SK-N-SH (cell line): ENCODE measurements at regions not wholly inside any gene's neighbourhood (a gene's known extent, or its start where the extent isn't known, plus 50 kb on each side); places are given as distances from the start of the nearest gene placed in this dataset.

Source experiments
- CTCF ChIA-PET: fragments of 300-600, 350-600 bp; formaldehyde crosslinking; extraction: SDS; loops from one replicate; lab custom pipeline; 2021; lab: Yijun Ruan, JAX
- POLR2A ChIA-PET: fragments of 350-600 bp; sonication (Branson Sonifier 250); formaldehyde crosslinking; extraction: SDS; loops from one replicate; lab custom pipeline; 2020; ENCODE audit warnings: antibody characterized with exemption, inconsistent platforms; lab: Yijun Ruan, JAX
- DNase-seq: peaks from one replicate; pipeline ENCODE4 v3.0.0; 2012
- H2AFZ ChIP-seq: fragments of 200-600 bp; sonication (generic); 2 replicates; pipeline ENCODE4 v1.8.1; 2016; ENCODE audit warnings: antibody characterized with exemption, mild to moderate bottlenecking, low read depth
- H3F3A ChIP-seq: fragments of 200-600 bp; sonication (generic); replicated peaks from 2 replicates; pipeline ENCODE3; 2016; ENCODE audit warnings: antibody characterized with exemption, mild to moderate bottlenecking; ENCODE audit not compliant: insufficient read depth
- H3K27ac ChIP-seq, 2 experiments: fragments of 200-500 bp in 1 of 2; fragments of 200-600 bp in 1 of 2; sonication (Bioruptor generic) in 1 of 2; sonication (generic), shearing (Covaris generic) in 1 of 2; 2 replicates each; pipeline versions ENCODE4 v1.5.1 to v1.6.1; 2014 to 2016; ENCODE audit warnings: low read depth in 2 of 2, inconsistent platforms in 1 of 2, low read length in 1 of 2, mild to moderate bottlenecking in 1 of 2, mixed read lengths in 1 of 2
- H3K27me3 ChIP-seq: fragments of 200-600 bp; sonication (generic), shearing (Covaris generic); 2 replicates; pipeline ENCODE4 v1.6.1; 2016; ENCODE audit warnings: mixed run types; ENCODE audit not compliant: insufficient read depth
- H3K36me3 ChIP-seq, 2 experiments: fragments of 200-500 bp in 1 of 2; fragments of 200-600 bp in 1 of 2; sonication (Bioruptor generic) in 1 of 2; sonication (generic) in 1 of 2; replicated peaks in 1 of 2; 2 replicates each; pipeline versions ENCODE3 to v1.5.1; 2014 to 2016; ENCODE audit warnings: low read length in 1 of 2, mild to moderate bottlenecking in 1 of 2; ENCODE audit not compliant: insufficient read depth in 2 of 2, control insufficient read depth in 1 of 2
- H3K4me1 ChIP-seq, 2 experiments: fragments of 200-500 bp in 1 of 2; fragments of 200-600 bp in 1 of 2; sonication (Bioruptor generic) in 1 of 2; sonication (generic), shearing (Covaris generic) in 1 of 2; 2 replicates each; pipeline versions ENCODE4 v1.5.1 to v1.6.1; 2014 to 2016; ENCODE audit warnings: low read depth in 1 of 2, low read length in 1 of 2, mixed run types in 1 of 2; ENCODE audit not compliant: insufficient read depth in 2 of 2, control insufficient read depth in 1 of 2
- H3K4me2 ChIP-seq: fragments of 200-600 bp; sonication (generic), shearing (Covaris generic); 2 replicates; pipeline ENCODE4 v1.6.1; 2017; ENCODE audit warnings: mixed run types
- H3K4me3 ChIP-seq, 2 experiments: fragments of 200-500 bp in 1 of 2; fragments of 200-600 bp in 1 of 2; sonication (Bioruptor generic) in 1 of 2; sonication (generic), shearing (Covaris generic) in 1 of 2; 2 replicates each; pipeline versions ENCODE4 v1.5.1 to v1.8.1; 2014 to 2016; ENCODE audit warnings: low read depth in 2 of 2, inconsistent platforms in 1 of 2, low read length in 1 of 2, mild to moderate bottlenecking in 1 of 2, mixed read lengths in 1 of 2, moderate library complexity in 1 of 2
- H3K79me2 ChIP-seq: fragments of 200-600 bp; sonication (generic); 2 replicates; pipeline ENCODE4 v1.8.1; 2017; ENCODE audit warnings: mild to moderate bottlenecking; ENCODE audit not compliant: insufficient read depth
- H3K9ac ChIP-seq: fragments of 200-600 bp; sonication (generic); 2 replicates; pipeline ENCODE4 v1.6.1; 2017; ENCODE audit warnings: mixed run types
- H3K9me2 ChIP-seq: fragments of 200-600 bp; sonication (generic); 2 replicates; pipeline ENCODE4 v1.6.1; 2017; ENCODE audit warnings: mixed run types
- H3K9me3 ChIP-seq: fragments of 200-600 bp; sonication (generic); 2 replicates; pipeline ENCODE4 v1.6.1; 2017; ENCODE audit warnings: mixed run types, mild to moderate bottlenecking, moderate library complexity
- H4K20me1 ChIP-seq: fragments of 200-600 bp; sonication (generic); 2 replicates; pipeline ENCODE4 v1.6.1; 2017; ENCODE audit warnings: mild to moderate bottlenecking, mixed run types; ENCODE audit not compliant: insufficient read depth
- CHD2 ChIP-seq: fragments of 150-350 bp; IDR thresholded peaks from 2 replicates; pipeline ENCODE4 v1.6.1; 2018; ENCODE audit warnings: low read length; ENCODE audit not compliant: partially characterized antibody
- CTCF ChIP-seq: fragments of 200-600 bp; sonication (generic); IDR thresholded peaks from 2 replicates; pipeline ENCODE4 v1.6.1; 2017; ENCODE audit warnings: antibody characterized with exemption, mild to moderate bottlenecking, moderate library complexity
- ELF1 ChIP-seq: IDR thresholded peaks from 2 replicates; pipeline ENCODE4 v1.4.0; 2012
- FOXM1 ChIP-seq: IDR thresholded peaks from 2 replicates; pipeline ENCODE4 v1.4.0; 2012; ENCODE audit warnings: low read depth, mild to moderate bottlenecking
- GABPA ChIP-seq: IDR thresholded peaks from 2 replicates; pipeline ENCODE4 v1.4.0; 2012; ENCODE audit warnings: low read depth, mild to moderate bottlenecking
- GATA2 ChIP-seq: sonication (generic); formaldehyde crosslinking; IDR thresholded peaks from 2 replicates; pipeline ENCODE4 v1.5.0; 2020; ENCODE audit warnings: mild to moderate bottlenecking, missing genetic modification reagents
- JUND ChIP-seq: IDR thresholded peaks from 2 replicates; pipeline ENCODE4 v1.4.0; 2012
- MAX ChIP-seq: IDR thresholded peaks from 2 replicates; pipeline ENCODE4 v1.4.0; 2012; ENCODE audit warnings: low read depth
- MEF2A ChIP-seq: IDR thresholded peaks from 2 replicates; pipeline ENCODE4 v1.4.0; 2012; ENCODE audit warnings: low read depth, borderline replicate concordance
- NRF1 ChIP-seq: IDR thresholded peaks from 2 replicates; pipeline ENCODE4 v1.6.1; 2012; ENCODE audit warnings: low read depth, mild to moderate bottlenecking, low read length
- PBX3 ChIP-seq: IDR thresholded peaks from 2 replicates; pipeline ENCODE4; 2012
- POLR2AphosphoS5 ChIP-seq: IDR thresholded peaks from 2 replicates; pipeline ENCODE4 v1.6.1; 2012; ENCODE audit warnings: low read depth, low read length
- RCOR1 ChIP-seq: fragments of 150-350 bp; IDR thresholded peaks from 2 replicates; pipeline ENCODE4 v1.6.1; 2017; ENCODE audit warnings: antibody characterized with exemption, low read length
- RFX5 ChIP-seq: IDR thresholded peaks from 2 replicates; pipeline ENCODE4 v1.6.1; 2012; ENCODE audit warnings: mild to moderate bottlenecking, improper control_type of control experiment, low read length
- RXRA ChIP-seq: IDR thresholded peaks from 2 replicates; pipeline ENCODE4 v1.4.0; 2012; ENCODE audit warnings: low read depth, mild to moderate bottlenecking, borderline replicate concordance
- SMC3 ChIP-seq: IDR thresholded peaks from 2 replicates; pipeline ENCODE4 v1.6.1; 2012; ENCODE audit warnings: low read depth, low read length, improper control_type of control experiment
- TAF1 ChIP-seq: IDR thresholded peaks from 2 replicates; pipeline ENCODE4 v1.6.1; 2012; ENCODE audit warnings: low read depth, mild to moderate bottlenecking, low read length, moderate library complexity, borderline replicate concordance
- TCF12 ChIP-seq: IDR thresholded peaks from 2 replicates; pipeline ENCODE4 v1.4.0; 2012
- TEAD4 ChIP-seq: IDR thresholded peaks from 2 replicates; pipeline ENCODE4 v1.4.0; 2012; ENCODE audit warnings: mild to moderate bottlenecking, borderline replicate concordance; ENCODE audit not compliant: insufficient read depth
- YY1 ChIP-seq: IDR thresholded peaks from 2 replicates; pipeline ENCODE4 v1.4.0; 2012; ENCODE audit warnings: low read depth, mild to moderate bottlenecking
- WGBS: methylation state at CpG from one replicate; pipeline ENCODE4 v1.1.6; 2017; ENCODE audit warnings: low lambda C conversion rate; 5-methylcytosine and 5-hydroxymethylcytosine counted together
- TF ChIP-seq, protein P1 (sequence below): IDR thresholded peaks from 2 replicates; pipeline ENCODE4 v1.6.1; 2012; ENCODE audit warnings: mild to moderate bottlenecking, low read depth, low read length, moderate library complexity

- Histone ChIP-seq H3K4me3 (no peak overlapping the region), H3K36me3 (no peaks in the 10 kb centered on the region)
- TF ChIP-seq POLR2AphosphoS5, result no peak
- TF ChIP-seq, all 33 proteins: peak for 0
- no peaks in the 10 kb centered on the region for H3K9me2 ChIP-seq
- H3K27ac ChIP-seq, result peak overlapping the region in 1 of 2 experiments; percentile 74; a peak in 1 of 4 replicates
- 89% methylated on average over 4 of the region's 4 CpGs for WGBS
- H3K9me3 ChIP-seq, result no peaks in the 10 kb centered on the region
- H3K79me2 ChIP-seq, result no peaks in the 10 kb centered on the region
- no peaks in the 10 kb centered on the region for H3K27me3 ChIP-seq
- no peak overlapping the region for H3K4me2 ChIP-seq
- H2AFZ ChIP-seq, result no peak overlapping the region
- H3K9ac ChIP-seq, result no peak overlapping the region
- CTCF ChIA-PET, result no interaction called here
- peaks cover 17% of the 10 kb centered on the region for H3F3A ChIP-seq
- no peaks in the 10 kb centered on the region for H4K20me1 ChIP-seq
- POLR2A ChIA-PET, result no interaction called here
- peaks cover 0 to 5% of the 10 kb centered on the region in 2 experiments; a peak in 1 of 4 replicates for H3K4me1 ChIP-seq
- DNase-seq, result no peak
Observed at GRCh38 chr12:107462428-107463332, 222.9 kb upstream of the PWP1 start.

- H3K4me2 ChIP-seq, result no peak overlapping the region
- H4K20me1 ChIP-seq, result no peaks in the 10 kb centered on the region
- no peaks in the 10 kb centered on the region for H3K79me2 ChIP-seq
- no peaks in the 10 kb centered on the region for H3K27me3 ChIP-seq
- H3F3A ChIP-seq, result peaks cover 17% of the 10 kb centered on the region
- no peak overlapping the region for H3K4me3 ChIP-seq
- no peak overlapping the region for H3K9ac ChIP-seq
- no peak overlapping the region for H3K27ac ChIP-seq
- no peaks in the 10 kb centered on the region for H3K9me3 ChIP-seq
- no peak overlapping the region for H2AFZ ChIP-seq
- DNase-seq, result no peak
- no peak for TF ChIP-seq SMC3
- no peak for TF ChIP-seq GABPA
- TF ChIP-seq TEAD4, result no peak
- no peak for TF ChIP-seq PBX3
- no peak for TF ChIP-seq NRF1
- no peak for TF ChIP-seq TCF12
- no peak for TF ChIP-seq CHD2
- TF ChIP-seq ELF1, result no peak
- no peak for TF ChIP-seq FOXM1
- TF ChIP-seq, protein P1, sequence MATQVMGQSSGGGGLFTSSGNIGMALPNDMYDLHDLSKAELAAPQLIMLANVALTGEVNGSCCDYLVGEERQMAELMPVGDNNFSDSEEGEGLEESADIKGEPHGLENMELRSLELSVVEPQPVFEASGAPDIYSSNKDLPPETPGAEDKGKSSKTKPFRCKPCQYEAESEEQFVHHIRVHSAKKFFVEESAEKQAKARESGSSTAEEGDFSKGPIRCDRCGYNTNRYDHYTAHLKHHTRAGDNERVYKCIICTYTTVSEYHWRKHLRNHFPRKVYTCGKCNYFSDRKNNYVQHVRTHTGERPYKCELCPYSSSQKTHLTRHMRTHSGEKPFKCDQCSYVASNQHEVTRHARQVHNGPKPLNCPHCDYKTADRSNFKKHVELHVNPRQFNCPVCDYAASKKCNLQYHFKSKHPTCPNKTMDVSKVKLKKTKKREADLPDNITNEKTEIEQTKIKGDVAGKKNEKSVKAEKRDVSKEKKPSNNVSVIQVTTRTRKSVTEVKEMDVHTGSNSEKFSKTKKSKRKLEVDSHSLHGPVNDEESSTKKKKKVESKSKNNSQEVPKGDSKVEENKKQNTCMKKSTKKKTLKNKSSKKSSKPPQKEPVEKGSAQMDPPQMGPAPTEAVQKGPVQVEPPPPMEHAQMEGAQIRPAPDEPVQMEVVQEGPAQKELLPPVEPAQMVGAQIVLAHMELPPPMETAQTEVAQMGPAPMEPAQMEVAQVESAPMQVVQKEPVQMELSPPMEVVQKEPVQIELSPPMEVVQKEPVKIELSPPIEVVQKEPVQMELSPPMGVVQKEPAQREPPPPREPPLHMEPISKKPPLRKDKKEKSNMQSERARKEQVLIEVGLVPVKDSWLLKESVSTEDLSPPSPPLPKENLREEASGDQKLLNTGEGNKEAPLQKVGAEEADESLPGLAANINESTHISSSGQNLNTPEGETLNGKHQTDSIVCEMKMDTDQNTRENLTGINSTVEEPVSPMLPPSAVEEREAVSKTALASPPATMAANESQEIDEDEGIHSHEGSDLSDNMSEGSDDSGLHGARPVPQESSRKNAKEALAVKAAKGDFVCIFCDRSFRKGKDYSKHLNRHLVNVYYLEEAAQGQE, result no peak
- TF ChIP-seq CTCF, result no peak
- TF ChIP-seq RXRA, result no peak
- no peak for TF ChIP-seq MEF2A
- no peak for TF ChIP-seq RFX5
- TF ChIP-seq TAF1, result no peak
- no peak for TF ChIP-seq GATA2 (CRISPR knock-in tag)
- TF ChIP-seq JUND, result no peak
- TF ChIP-seq RCOR1, result no peak
- no peak for TF ChIP-seq MAX
- no peak for TF ChIP-seq YY1
- CTCF ChIA-PET, result interaction anchor here (1.6 kb wide), 1 partner anchor 10 kb away, joined by 5 read pairs; no protein-coding TSS in a partner anchor
- H3K4me1 ChIP-seq, result peaks cover 0 to 4% of the 10 kb centered on the region in 2 experiments; a peak in 1 of 4 replicates
- 67% methylated on average over 1 of the region's 1 CpG for WGBS
- POLR2A ChIA-PET, result no interaction called here
- no peaks in the 10 kb centered on the region for H3K36me3 ChIP-seq
- H3K9me2 ChIP-seq, result no peaks in the 10 kb centered on the region
Observed at GRCh38 chr12:107464644-107465043, 221.0 kb upstream of the PWP1 start.
